ENCODE measurements at regions not wholly inside any gene's neighbourhood (a gene's known extent, or its start where the extent isn't known, plus 50 kb on each side); places are given as distances from the start of the nearest gene placed in this dataset.

GRCh38 chr5:93072831-93073459 lies 508.1 kb downstream of the NR2F1-AS1 start:
- DNase-seq (ENCODE audit: low read depth), result no peak

- no peak for DNase-seq (ENCODE audit: low read depth)
These were observed 509.3 kb downstream of the NR2F1-AS1 start for GRCh38 chr5:93071710-93072109.

- DNase-seq (ENCODE audit: low read depth), result no peak
These were observed 510.1 kb downstream of the NR2F1-AS1 start for GRCh38 chr5:93070938-93071337.

GRCh38 chr5:93069276-93069675 lies 511.7 kb downstream of the NR2F1-AS1 start:
- DNase-seq (ENCODE audit: low read depth), result no peak

GRCh38 chr5:93062548-93062947 lies 518.5 kb downstream of the NR2F1-AS1 start:
- DNase-seq (ENCODE audit: low read depth), result peak; percentile 30

GRCh38 chr5:93058309-93058708 lies 522.7 kb downstream of the NR2F1-AS1 start:
- DNase-seq (ENCODE audit: low read depth), result peak; percentile 59

GRCh38 chr5:93057311-93057710 lies 523.7 kb downstream of the NR2F1-AS1 start:
- no peak for DNase-seq (ENCODE audit: low read depth)

- DNase-seq (ENCODE audit: low read depth), result no peak
These were observed 525.0 kb downstream of the NR2F1-AS1 start for GRCh38 chr5:93055971-93056370.

GRCh38 chr5:93055561-93055960 lies 525.5 kb downstream of the NR2F1-AS1 start:
- no peak for DNase-seq (ENCODE audit: low read depth)

- DNase-seq (ENCODE audit: low read depth), result no peak
These were observed 526.4 kb downstream of the NR2F1-AS1 start for GRCh38 chr5:93054424-93055163.

- DNase-seq (ENCODE audit: low read depth), result no peak
These were observed 527.2 kb downstream of the NR2F1-AS1 start for GRCh38 chr5:93053825-93054224.

- DNase-seq (ENCODE audit: low read depth), result no peak
These were observed 532.2 kb downstream of the NR2F1-AS1 start for GRCh38 chr5:93048858-93049257.

GRCh38 chr5:93044859-93045666 lies 536.0 kb downstream of the NR2F1-AS1 start:
- DNase-seq (ENCODE audit: low read depth), result no peak

- DNase-seq (ENCODE audit: low read depth), result no peak
These were observed 541.1 kb downstream of the NR2F1-AS1 start for GRCh38 chr5:93039888-93040287.

- no peak for DNase-seq (ENCODE audit: low read depth)
These were observed 546.1 kb downstream of the NR2F1-AS1 start for GRCh38 chr5:93034621-93035590.

- no peak for DNase-seq (ENCODE audit: low read depth)
These were observed 558.1 kb downstream of the NR2F1-AS1 start for GRCh38 chr5:93022796-93023447.

- DNase-seq (ENCODE audit: low read depth), result no peak
These were observed 558.8 kb downstream of the NR2F1-AS1 start for GRCh38 chr5:93022211-93022610.

GRCh38 chr5:93019896-93020295 lies 561.1 kb downstream of the NR2F1-AS1 start:
- no peak for DNase-seq (ENCODE audit: low read depth)

- no peak for DNase-seq (ENCODE audit: low read depth)
These were observed 562.6 kb downstream of the NR2F1-AS1 start for GRCh38 chr5:93018461-93018860.

- no peak for DNase-seq (ENCODE audit: low read depth)
These were observed 563.2 kb downstream of the NR2F1-AS1 start for GRCh38 chr5:93017849-93018248.

Measured in myocyte (in vitro differentiated cells).